GM10266 (cell line): ENCODE measurements at regions not wholly inside any gene's neighbourhood (a gene's known extent, or its start where the extent isn't known, plus 50 kb on each side); places are given as distances from the start of the nearest gene placed in this dataset.
"Not testable (repeated sequence)": the region's sequence is repeated elsewhere in the genome, so short reads cannot be mapped to it uniquely, and the experiment has no call there.

Source experiments
- DNase-seq: peaks from one replicate; pipeline ENCODE4 v3.0.0; 2012; ENCODE audit errors: extremely low spot score
- CTCF ChIP-seq: IDR thresholded peaks from 2 replicates; pipeline ENCODE4 v1.5.1; 2012; ENCODE audit warnings: mild to moderate bottlenecking, low read depth; ENCODE audit not compliant: control insufficient read depth, insufficient read depth; ENCODE audit errors: missing control alignments

- TF ChIP-seq CTCF = no peak
- no peak for DNase-seq
Measured at GRCh38 chr7:84729284-84729683, 457.6 kb downstream of the SEMA3D start.

GRCh38 chr7:84722734-84723133 lies 464.1 kb downstream of the SEMA3D start:
- no peak for DNase-seq
- TF ChIP-seq CTCF = no peak

- no peak for DNase-seq
Measured at GRCh38 chr7:84722086-84722485, 464.8 kb downstream of the SEMA3D start.

GRCh38 chr7:84720456-84721097 lies 466.3 kb downstream of the SEMA3D start:
- no peak for DNase-seq
- no peak for TF ChIP-seq CTCF

More at GRCh38 chr7:84722086-84722485, 464.8 kb downstream of the SEMA3D start:
- TF ChIP-seq CTCF = no peak

- no peak for TF ChIP-seq CTCF
- no peak for DNase-seq
Measured at GRCh38 chr7:84714765-84715164, 472.1 kb downstream of the SEMA3D start.

GRCh38 chr7:84712374-84713121 lies 474.3 kb downstream of the SEMA3D start:
- DNase-seq = no peak
- TF ChIP-seq CTCF = no peak

GRCh38 chr7:84710538-84710937 lies 476.3 kb downstream of the SEMA3D start:
- not testable (repeated sequence) for DNase-seq
